ENCODE measurements at regions not wholly inside any gene's neighbourhood (a gene's known extent, or its start where the extent isn't known, plus 50 kb on each side); places are given as distances from the start of the nearest gene placed in this dataset.

DNA sequence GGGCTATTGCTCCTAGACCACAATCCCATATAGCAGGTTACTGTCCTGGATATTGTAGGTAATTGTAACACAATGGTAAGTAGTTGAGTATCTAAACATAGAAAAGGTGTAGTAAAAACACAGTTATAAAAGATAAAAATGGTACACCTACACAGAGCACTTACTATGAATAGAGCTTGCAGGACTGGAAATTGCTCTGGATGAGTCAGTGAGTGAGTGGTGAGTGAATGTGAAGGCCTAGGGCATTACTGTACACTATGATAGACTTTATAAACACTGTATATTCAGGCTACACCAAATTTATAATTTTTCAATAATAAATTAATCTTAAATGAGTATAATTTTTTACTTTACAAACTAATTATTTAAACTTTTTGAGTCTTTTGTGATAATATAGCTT, 425.7 kb downstream of the PABPC4L start:
- Histone ChIP-seq H3K9me3 (replicated peaks in 1 of 11) (peaks cover 12 to 23% (median 17%) of the 10 kb centered on the region in 11 experiments), H3K27ac (no peak overlapping the region), H4K20me1 (no peaks in the 10 kb centered on the region), H3K27me3 (no peaks in the 10 kb centered on the region), H3K4me3 (no peak overlapping the region), H3K4me1 (no peaks in the 10 kb centered on the region), H3K9ac (no peak overlapping the region), H3K4me2 (no peak overlapping the region), H3K36me3 (no peaks in the 10 kb centered on the region)
- no peak for TF ChIP-seq Cebpa-rat (IDR thresholded peaks at IDR 0.05)

DNA sequence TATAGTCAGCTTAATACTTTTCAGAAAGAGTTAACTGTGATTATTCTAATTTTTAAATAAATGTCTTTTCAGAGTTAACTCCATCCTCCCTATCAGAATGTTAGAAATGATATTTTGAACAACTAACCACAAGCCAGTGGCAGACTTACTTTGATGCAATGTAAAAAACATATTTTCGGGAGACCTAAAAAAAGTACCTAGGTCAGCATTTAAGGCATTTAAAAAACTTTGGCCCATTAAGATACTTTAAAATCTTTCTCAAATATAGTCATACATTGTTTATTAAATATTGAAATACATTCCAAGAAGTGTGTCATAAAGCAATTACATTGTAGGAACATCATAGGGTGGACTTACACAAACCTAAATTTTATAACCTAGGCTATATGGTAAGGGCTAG, 426.1 kb downstream of the PABPC4L start:
- Histone ChIP-seq H3K27ac (no peak overlapping the region), H3K36me3 (no peaks in the 10 kb centered on the region), H3K4me3 (no peak overlapping the region), H3K9me3 (replicated peaks in 1 of 11) (peaks cover 13 to 28% (median 21%) of the 10 kb centered on the region in 11 experiments), H3K4me1 (no peaks in the 10 kb centered on the region), H3K4me2 (no peak overlapping the region), H4K20me1 (no peaks in the 10 kb centered on the region), H3K9ac (no peak overlapping the region), H3K27me3 (no peaks in the 10 kb centered on the region)
- TF ChIP-seq Cebpa-rat (IDR thresholded peaks at IDR 0.05): no peak

DNA sequence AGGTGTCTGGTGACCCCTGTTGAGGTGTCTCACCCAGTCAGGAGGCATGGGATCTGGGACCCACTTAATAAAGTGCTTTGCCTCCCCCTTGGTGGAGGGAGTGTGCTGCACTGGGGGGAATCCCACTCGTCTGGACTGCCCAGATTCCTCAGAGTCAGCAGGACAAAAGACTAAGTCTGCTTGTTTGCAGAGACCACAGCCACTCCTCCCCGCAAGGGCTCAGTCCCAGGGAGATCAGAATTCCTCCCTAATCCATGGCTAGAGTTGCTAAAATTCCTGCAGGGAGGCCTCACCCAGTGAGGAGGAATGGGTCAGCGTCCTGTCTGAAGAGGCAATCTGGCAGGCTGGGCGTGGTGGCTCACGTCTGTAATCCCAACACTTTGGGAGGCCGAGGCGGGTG, 442.2 kb downstream of the PABPC4L start:
- H3K4me1 ChIP-seq: no peaks in the 10 kb centered on the region

DNA sequence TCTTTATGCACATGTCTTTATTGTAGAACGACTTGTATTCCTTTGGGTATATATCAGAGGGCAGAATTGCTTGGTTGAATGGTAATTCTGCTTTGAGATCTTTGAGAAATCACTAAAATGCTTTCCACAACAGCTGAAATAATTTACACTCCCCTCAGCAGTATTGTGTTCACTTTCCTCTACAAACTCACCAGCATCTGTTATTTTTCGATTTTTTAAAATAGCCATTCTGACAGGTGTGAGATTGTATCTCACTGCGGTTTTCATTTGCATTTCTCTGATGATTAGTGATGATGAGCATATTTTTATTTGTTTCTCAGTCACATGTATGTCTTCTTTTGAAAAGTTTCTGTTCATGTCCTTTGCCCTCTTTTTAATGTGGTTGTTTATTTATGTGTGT, 459.8 kb downstream of the PABPC4L start:
- Histone ChIP-seq H3K4me1 (peaks cover 0 to 7% (median 0%) of the 10 kb centered on the region in 10 experiments; a peak in 1 of 20 replicates), H4K20me1 (no peaks in the 10 kb centered on the region), H3K9ac (no peak overlapping the region), H3K4me2 (no peak overlapping the region), H3K9me3 (replicated peaks in 1 of 11) (no peaks in the 10 kb centered on the region), H3K27ac (no peak overlapping the region), H3K27me3 (no peaks in the 10 kb centered on the region), H3K36me3 (no peaks in the 10 kb centered on the region), H3K4me3 (no peak overlapping the region)
- no peak for TF ChIP-seq Cebpa-rat (IDR thresholded peaks at IDR 0.05)

More for the DNA sequence above, 442.2 kb downstream of the PABPC4L start:
- Histone ChIP-seq H3K36me3 (no peaks in the 10 kb centered on the region), H3K27ac (no peak overlapping the region), H4K20me1 (no peaks in the 10 kb centered on the region), H3K27me3 (no peaks in the 10 kb centered on the region), H3K4me2 (no peak overlapping the region), H3K4me3 (no peak overlapping the region), H3K9ac (no peak overlapping the region), H3K9me3 (replicated peaks in 1 of 11) (no peaks in the 10 kb centered on the region)
- TF ChIP-seq Cebpa-rat (IDR thresholded peaks at IDR 0.05): no peak

DNA sequence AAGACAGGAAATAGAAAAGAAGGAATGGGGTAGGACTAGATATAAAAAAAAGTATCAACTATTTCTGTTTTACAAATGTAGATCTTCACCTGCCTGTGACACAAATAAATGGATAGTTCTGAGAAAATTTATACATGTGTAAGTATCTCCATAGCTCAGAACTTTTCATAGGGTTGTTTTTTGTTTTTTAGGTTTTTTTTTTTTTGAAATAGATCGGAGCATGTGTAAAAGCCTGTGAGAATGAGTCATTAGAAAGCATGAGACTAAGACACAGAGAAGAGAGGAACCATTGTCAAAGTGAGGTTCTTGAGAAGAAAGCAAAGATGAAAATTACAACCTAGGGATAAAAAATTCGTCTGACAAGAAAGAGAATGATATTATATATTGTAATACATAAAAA, 481.6 kb downstream of the PABPC4L start:
- no peaks in the 10 kb centered on the region for H3K36me3 ChIP-seq
- H3K27me3 ChIP-seq: no peaks in the 10 kb centered on the region
- no peak overlapping the region for H3K27ac ChIP-seq
- no peaks in the 10 kb centered on the region for H3K4me1 ChIP-seq
- no peak overlapping the region for H3K4me2 ChIP-seq
- H3K4me3 ChIP-seq: no peak overlapping the region
- H3K9me3 ChIP-seq (replicated peaks in 1 of 11): no peaks in the 10 kb centered on the region
- H4K20me1 ChIP-seq: no peaks in the 10 kb centered on the region
- TF ChIP-seq Cebpa-rat (IDR thresholded peaks at IDR 0.05): no peak
- no peak overlapping the region for H3K9ac ChIP-seq

DNA sequence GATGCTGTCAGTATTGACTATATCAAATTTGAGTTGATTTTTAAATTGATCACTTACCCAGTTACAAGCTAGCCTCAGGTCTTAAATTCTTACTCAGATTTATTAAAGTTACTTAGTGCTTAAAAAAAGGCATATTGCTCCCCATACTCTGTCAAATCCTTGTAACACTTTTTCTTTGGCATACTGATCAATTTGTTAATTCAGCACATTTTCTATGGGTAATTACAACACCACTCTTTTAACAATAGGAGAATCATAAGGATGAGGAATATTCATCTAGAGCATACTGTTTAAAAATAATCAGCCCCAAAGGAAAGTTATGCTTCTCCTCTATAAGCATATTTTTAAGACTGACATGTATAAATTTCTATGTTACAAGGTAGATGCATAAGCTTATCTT, 482.5 kb downstream of the PABPC4L start:
- Histone ChIP-seq H4K20me1 (no peaks in the 10 kb centered on the region), H3K4me2 (no peak overlapping the region), H3K4me1 (no peaks in the 10 kb centered on the region), H3K4me3 (no peak overlapping the region), H3K36me3 (no peaks in the 10 kb centered on the region), H3K27ac (no peak overlapping the region), H3K9me3 (replicated peaks in 1 of 11) (no peaks in the 10 kb centered on the region), H3K9ac (no peak overlapping the region), H3K27me3 (no peaks in the 10 kb centered on the region)
- TF ChIP-seq Cebpa-rat (IDR thresholded peaks at IDR 0.05): no peak

DNA sequence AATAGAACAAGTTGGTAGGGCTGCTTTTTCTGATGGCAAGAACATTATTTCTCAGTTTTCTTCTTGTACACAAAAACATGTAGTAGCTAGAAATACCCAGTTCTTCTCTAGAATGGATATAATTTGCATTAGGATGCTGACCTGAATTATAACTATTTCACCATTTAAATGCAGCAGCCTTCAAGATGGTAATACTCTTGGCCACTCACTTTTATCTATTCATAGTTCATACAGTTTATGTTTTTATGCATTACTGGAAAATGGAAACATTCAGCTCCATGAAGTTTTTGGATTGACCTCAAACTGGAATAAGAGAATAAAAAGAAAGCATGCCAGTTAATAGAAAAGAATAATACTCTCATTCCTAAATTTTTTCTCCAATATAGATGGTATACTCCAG, 487.4 kb downstream of the PABPC4L start:
- TF ChIP-seq Cebpa-rat (IDR thresholded peaks at IDR 0.05): no peak
- Histone ChIP-seq H3K36me3 (no peaks in the 10 kb centered on the region), H3K4me3 (no peak overlapping the region), H3K27me3 (no peaks in the 10 kb centered on the region), H3K4me1 (no peaks in the 10 kb centered on the region), H4K20me1 (no peaks in the 10 kb centered on the region), H3K4me2 (no peak overlapping the region), H3K9ac (no peak overlapping the region), H3K9me3 (replicated peaks in 1 of 11) (no peaks in the 10 kb centered on the region), H3K27ac (no peak overlapping the region)

DNA sequence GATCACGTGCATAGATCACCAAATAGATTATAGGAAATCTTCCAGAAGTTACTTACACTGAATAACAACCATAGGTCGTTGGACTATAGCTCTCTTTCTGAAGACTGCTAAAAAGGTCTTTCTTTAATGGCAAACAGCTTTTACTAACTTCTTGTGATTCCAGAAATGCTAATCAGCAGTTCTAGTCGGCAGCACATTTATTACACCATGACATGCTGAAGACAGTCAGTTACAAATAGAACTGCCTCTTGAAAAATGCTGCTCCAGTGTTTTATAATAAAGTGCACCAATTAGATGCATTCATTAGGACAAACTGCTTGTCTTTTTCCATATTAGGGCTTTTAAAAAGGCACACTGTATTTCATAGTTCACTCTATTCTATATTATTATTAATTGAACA, 488.2 kb downstream of the PABPC4L start:
- no peak for TF ChIP-seq Cebpa-rat (IDR thresholded peaks at IDR 0.05)
- H3K4me1 ChIP-seq: no peaks in the 10 kb centered on the region
- H3K4me3 ChIP-seq: no peak overlapping the region

DNA sequence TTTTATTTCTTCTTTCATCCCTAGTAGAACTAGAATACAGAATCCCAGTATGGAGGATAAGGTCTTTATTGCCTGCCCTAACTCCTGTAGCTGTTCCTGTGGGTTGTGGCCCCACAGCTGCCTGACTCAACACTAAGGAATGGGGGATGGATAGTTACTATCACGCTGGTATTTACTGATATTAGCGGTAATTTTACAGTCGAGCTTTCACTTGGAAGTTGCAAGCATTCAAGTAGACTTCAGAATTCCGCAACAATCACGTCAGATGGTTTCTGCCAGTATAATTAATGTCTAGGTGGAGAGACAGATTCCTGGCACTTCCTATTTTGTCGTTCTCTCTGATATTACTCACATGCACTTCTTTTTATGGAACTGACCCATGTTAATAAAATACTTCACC, 489.8 kb downstream of the PABPC4L start:
- Histone ChIP-seq H3K9me3 (replicated peaks in 1 of 11) (no peaks in the 10 kb centered on the region), H3K4me3 (no peak overlapping the region), H3K36me3 (no peaks in the 10 kb centered on the region), H3K27me3 (no peaks in the 10 kb centered on the region), H3K9ac (no peak overlapping the region), H4K20me1 (no peaks in the 10 kb centered on the region), H3K4me2 (no peak overlapping the region), H3K27ac (no peak overlapping the region), H3K4me1 (no peaks in the 10 kb centered on the region)
- no peak for TF ChIP-seq Cebpa-rat (IDR thresholded peaks at IDR 0.05)

More for the DNA sequence above, 488.2 kb downstream of the PABPC4L start:
- no peaks in the 10 kb centered on the region for H3K36me3 ChIP-seq
- no peaks in the 10 kb centered on the region for H3K27me3 ChIP-seq
- H3K4me2 ChIP-seq: no peak overlapping the region
- H4K20me1 ChIP-seq: no peaks in the 10 kb centered on the region
- H3K9me3 ChIP-seq (replicated peaks in 1 of 11): no peaks in the 10 kb centered on the region
- H3K27ac ChIP-seq: no peak overlapping the region
- H3K9ac ChIP-seq: no peak overlapping the region

DNA sequence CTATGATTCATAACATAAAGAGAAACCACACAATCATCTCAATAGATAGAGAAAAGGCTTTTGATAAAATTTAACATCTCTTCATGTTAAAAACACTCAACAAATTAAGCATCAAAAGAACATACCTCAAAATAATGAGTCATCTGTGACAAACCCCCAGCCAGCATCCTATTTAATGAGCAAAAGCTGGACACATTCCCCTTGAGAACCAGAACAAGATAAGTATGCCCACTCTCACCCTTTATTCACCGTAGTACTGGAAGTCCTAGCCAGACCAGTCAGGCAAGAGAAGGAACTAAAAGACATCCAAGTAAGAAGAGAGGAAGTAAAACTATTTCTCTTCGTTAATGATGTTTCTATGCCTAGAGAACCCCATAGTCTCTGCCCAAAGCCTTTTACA, 507.2 kb downstream of the PABPC4L start:
- Histone ChIP-seq H3K27ac (no peak overlapping the region), H3K4me3 (no peak overlapping the region), H3K4me2 (no peak overlapping the region), H3K27me3 (no peaks in the 10 kb centered on the region), H3K4me1 (no peaks in the 10 kb centered on the region), H3K36me3 (no peaks in the 10 kb centered on the region), H3K9me3 (replicated peaks in 1 of 11) (0 out of 22 replicates have a peak, but pooled peaks cover 0 to 4% (median 0%) of the 10 kb centered on the region in 11 experiments), H4K20me1 (no peaks in the 10 kb centered on the region), H3K9ac (no peak overlapping the region)
- TF ChIP-seq Cebpa-rat (IDR thresholded peaks at IDR 0.05): no peak

All from BLaER1 treated with 17β-estradiol and CSF1 and Interleukin-3, amounts not matched to agents 10 nM and 100 nM (cell line).